Common myeloid progenitor, CD34-positive (primary cell): ENCODE measurements at regions not wholly inside any gene's neighbourhood (a gene's known extent, or its start where the extent isn't known, plus 50 kb on each side); places are given as distances from the start of the nearest gene placed in this dataset.

ENCODE experiments used
- CTCF ChIA-PET: fragments of 350-600 bp; sonication (Branson Sonifier 250); formaldehyde crosslinking; loops from one replicate; lab custom pipeline; 2021; ENCODE audit warnings: antibody characterized with exemption; lab: Charles Lee
- POLR2A ChIA-PET: fragments of 350-600 bp; sonication (Branson Sonifier 250); formaldehyde crosslinking; loops from one replicate; lab custom pipeline; 2021; ENCODE audit warnings: antibody characterized with exemption; lab: Charles Lee
- DNase-seq, 3 donors: peaks; one replicate each; pipeline versions ENCODE4 v3.0.0 to v3.0.0-alpha.2; 2013
- H3K27ac ChIP-seq, 2 experiments: 1 replicate in 1 of 2; 2 replicates in 1 of 2; pipeline ENCODE4 v1.7.0; 2013; ENCODE audit warnings: inconsistent platforms in 2 of 2, low read length in 2 of 2, mild to moderate bottlenecking in 2 of 2, low read depth in 1 of 2, moderate library complexity in 1 of 2; ENCODE audit not compliant: severe bottlenecking in 2 of 2, insufficient read depth in 1 of 2, poor library complexity in 1 of 2
- H3K27me3 ChIP-seq, 5 experiments: replicated peaks in 2 of 5; 1 replicate in 3 of 5; 2 replicates in 2 of 5; pipeline versions ENCODE4 v1.6.1 to v1.7.0; 2013; ENCODE audit warnings: low read length in 4 of 5, mild to moderate bottlenecking in 2 of 5, moderate library complexity in 2 of 5, inconsistent platforms in 1 of 5; ENCODE audit not compliant: insufficient read depth in 5 of 5, control insufficient read depth in 4 of 5
- H3K36me3 ChIP-seq, 4 experiments: 1 replicate in 2 of 4; 2 replicates in 2 of 4; pipeline versions ENCODE4 v1.6.1 to v1.7.0; 2013; ENCODE audit warnings: low read length in 3 of 4, control low read depth in 1 of 4, mild to moderate bottlenecking in 1 of 4; ENCODE audit not compliant: control insufficient read depth in 4 of 4, insufficient read depth in 4 of 4
- H3K4me1 ChIP-seq, 4 experiments: 1 replicate in 3 of 4; 2 replicates in 1 of 4; pipeline versions ENCODE4 v1.6.1 to v1.7.1; 2013; ENCODE audit warnings: low read length in 3 of 4, mild to moderate bottlenecking in 3 of 4, control low read depth in 1 of 4, inconsistent platforms in 1 of 4, moderate library complexity in 1 of 4; ENCODE audit not compliant: control insufficient read depth in 4 of 4, insufficient read depth in 4 of 4; ENCODE audit errors: control extremely low read depth in 1 of 4
- H3K4me3 ChIP-seq, 7 experiments: 1 replicate in 4 of 7; 2 replicates in 3 of 7; pipeline versions ENCODE4 v1.5.1 to v1.7.0; 2013; ENCODE audit warnings: mild to moderate bottlenecking in 7 of 7, low read length in 6 of 7, moderate library complexity in 6 of 7, inconsistent platforms in 2 of 7, low read depth in 2 of 7, control low read depth in 1 of 7; ENCODE audit not compliant: insufficient read depth in 4 of 7, control insufficient read depth in 1 of 7; ENCODE audit errors: extremely low read depth in 1 of 7
- H3K9me3 ChIP-seq, 5 experiments: 1 replicate in 4 of 5; 2 replicates in 1 of 5; pipeline versions ENCODE4 v1.6.1 to v1.7.1; 2013; ENCODE audit warnings: low read length in 4 of 5, mild to moderate bottlenecking in 2 of 5, inconsistent platforms in 1 of 5, low read depth in 1 of 5, moderate library complexity in 1 of 5; ENCODE audit not compliant: control insufficient read depth in 4 of 5, insufficient read depth in 2 of 5; ENCODE audit errors: control extremely low read depth in 1 of 5
- WGBS: methylation state at CpG from one replicate; pipeline ENCODE4 v1.1.5; 2013; ENCODE audit not compliant: insufficient coverage; 5-methylcytosine and 5-hydroxymethylcytosine counted together

DNA sequence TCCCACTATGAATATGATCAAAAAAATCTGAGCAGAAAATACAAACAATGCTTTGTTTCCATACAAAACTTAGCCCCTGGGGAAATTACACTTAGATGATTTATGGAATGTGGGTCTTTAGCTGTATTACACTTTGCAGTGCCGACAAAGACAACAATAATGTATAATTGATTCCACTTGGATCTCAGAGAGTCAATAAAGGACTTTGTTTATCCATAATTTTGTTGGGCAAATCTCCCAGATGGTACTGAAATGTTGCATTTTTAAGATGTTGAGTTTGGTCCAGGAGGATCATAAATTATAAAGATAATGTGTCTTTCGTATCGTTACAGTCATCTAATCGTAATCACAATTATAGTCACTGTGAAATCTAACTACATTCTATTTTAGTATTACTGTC, 66.9 kb upstream of the DOCK1 start:
- Histone ChIP-seq H3K27me3 (peaks cover 0 to 3% (median 2%) of the 10 kb centered on the region in 5 experiments), H3K4me1 (no peaks in the 10 kb centered on the region), H3K9me3 (no peaks in the 10 kb centered on the region), H3K27ac (no peak overlapping the region), H3K36me3 (no peaks in the 10 kb centered on the region), H3K4me3 (no peak overlapping the region)
- ChIA-PET POLR2A (no interaction called here), CTCF (interaction anchor here (0.7 kb wide), 1 partner anchor 64 kb away, joined by 3 read pairs; no protein-coding TSS in a partner anchor)
- 100% methylated on average over 1 of the region's 4 CpGs for whole genome bisulfite sequencing
- DNase-seq = no peak

DNA sequence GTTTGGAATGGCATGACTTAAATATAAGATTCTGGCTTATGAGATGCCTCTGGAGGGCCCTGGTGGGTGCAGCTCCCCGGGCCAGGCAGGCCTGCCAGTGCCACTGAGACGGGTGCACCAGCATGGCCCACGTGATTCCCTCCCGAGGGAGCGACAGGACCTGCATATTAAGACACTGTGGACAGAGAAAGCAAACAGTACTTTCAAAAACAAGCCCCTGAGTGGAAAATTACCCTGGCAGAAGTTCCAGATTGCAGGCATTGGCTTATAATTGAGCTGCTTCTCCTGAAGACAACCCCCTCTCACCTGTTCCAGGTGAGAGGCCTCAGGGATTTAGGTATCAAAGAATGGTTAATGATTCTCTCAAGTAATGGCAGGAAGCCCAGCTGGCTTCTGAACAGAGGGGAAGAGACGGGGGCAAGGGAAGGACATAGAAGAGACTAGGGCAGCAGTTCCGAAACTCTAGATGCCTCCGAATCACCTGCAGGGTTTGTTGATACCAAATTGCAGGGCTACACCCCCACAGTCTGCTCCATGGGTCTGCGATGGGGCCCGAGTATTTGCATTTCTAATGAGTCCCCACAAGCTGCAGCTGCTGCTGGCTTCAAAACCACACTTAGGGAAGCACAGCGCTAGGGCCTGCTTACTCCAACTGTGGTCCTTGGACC, 66.0 kb upstream of the DOCK1 start:
- H3K27me3 ChIP-seq = peaks cover 0 to 3% (median 0%) of the 10 kb centered on the region in 5 experiments
- ChIA-PET POLR2A (no interaction called here), CTCF (no interaction called here)
- H3K4me3 ChIP-seq = no peak overlapping the region
- H3K27ac ChIP-seq = no peak overlapping the region
- WGBS = 73% methylated on average over 10 of the region's 11 CpGs
- H3K9me3 ChIP-seq = no peaks in the 10 kb centered on the region
- no peaks in the 10 kb centered on the region for H3K36me3 ChIP-seq
- no peaks in the 10 kb centered on the region for H3K4me1 ChIP-seq
- DNase-seq = no peak

DNA sequence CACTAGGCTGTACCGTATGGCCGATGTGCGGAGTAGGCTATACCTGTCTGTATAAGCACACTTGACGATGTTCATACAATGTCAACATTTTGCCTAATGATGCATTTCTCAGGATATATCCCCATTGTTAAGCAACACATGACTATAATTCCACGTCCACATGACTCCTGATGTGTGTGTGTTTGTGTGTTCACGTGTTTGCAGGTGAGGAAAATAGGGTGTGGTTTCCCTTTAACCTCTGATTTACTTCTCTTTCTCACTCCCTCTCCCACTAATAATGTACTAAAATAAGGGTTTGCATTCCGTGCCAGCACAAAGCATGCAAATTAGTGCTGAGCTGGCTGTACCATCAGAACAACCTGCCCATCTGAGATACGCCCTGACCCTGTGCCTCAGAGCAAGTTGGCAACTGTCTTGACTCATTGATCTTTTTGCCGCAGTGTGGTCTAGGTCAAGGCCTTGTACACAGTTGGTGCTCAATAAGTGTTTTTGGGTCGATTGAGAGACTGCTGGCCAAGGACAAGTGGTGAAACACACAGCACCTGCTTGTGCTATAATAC, 64.6 kb upstream of the DOCK1 start:
- no peak overlapping the region for H3K4me3 ChIP-seq
- 96% methylated on average over 6 of the region's 10 CpGs for WGBS
- peaks cover 0 to 3% (median 0%) of the 10 kb centered on the region in 5 experiments for H3K27me3 ChIP-seq
- no peaks in the 10 kb centered on the region for H3K9me3 ChIP-seq
- CTCF ChIA-PET = no interaction called here
- no peaks in the 10 kb centered on the region for H3K36me3 ChIP-seq
- H3K4me1 ChIP-seq = no peaks in the 10 kb centered on the region
- no peak overlapping the region for H3K27ac ChIP-seq
- POLR2A ChIA-PET = no interaction called here
- DNase-seq = no peak

DNA sequence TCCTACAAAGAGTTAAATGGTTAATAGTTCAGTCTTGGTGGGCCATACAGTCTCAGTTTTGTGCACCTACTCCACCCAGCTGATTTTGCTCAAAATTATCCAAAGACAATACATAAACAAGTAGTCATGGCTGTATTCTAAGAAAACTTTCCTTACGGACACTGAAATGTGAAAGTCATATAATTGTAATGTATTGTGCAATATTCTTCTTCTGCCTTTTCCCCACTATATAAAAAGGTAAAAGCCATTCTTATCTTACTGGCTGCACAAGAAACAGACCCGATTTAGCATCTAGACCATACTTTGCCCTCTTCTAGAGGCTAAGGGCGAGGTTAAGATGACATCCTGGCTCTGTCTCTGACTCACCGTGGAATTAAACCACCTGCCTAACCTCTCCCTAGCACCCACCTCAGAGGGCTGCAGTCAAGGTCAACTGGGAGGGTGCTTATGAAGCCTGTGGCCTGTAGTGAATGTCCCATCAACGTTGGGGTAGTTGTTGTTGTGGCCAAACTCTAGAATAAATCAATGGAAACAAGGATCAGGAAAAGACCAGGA, 63.8 kb upstream of the DOCK1 start:
- no peak overlapping the region for H3K27ac ChIP-seq
- H3K36me3 ChIP-seq = no peaks in the 10 kb centered on the region
- H3K4me3 ChIP-seq = no peak overlapping the region
- ChIA-PET CTCF (no interaction called here), POLR2A (no interaction called here)
- H3K9me3 ChIP-seq = no peaks in the 10 kb centered on the region
- 90% methylated on average over 3 of the region's 5 CpGs for WGBS
- H3K27me3 ChIP-seq = peaks cover 0 to 3% (median 0%) of the 10 kb centered on the region in 5 experiments
- no peak for DNase-seq
- H3K4me1 ChIP-seq = no peaks in the 10 kb centered on the region

DNA sequence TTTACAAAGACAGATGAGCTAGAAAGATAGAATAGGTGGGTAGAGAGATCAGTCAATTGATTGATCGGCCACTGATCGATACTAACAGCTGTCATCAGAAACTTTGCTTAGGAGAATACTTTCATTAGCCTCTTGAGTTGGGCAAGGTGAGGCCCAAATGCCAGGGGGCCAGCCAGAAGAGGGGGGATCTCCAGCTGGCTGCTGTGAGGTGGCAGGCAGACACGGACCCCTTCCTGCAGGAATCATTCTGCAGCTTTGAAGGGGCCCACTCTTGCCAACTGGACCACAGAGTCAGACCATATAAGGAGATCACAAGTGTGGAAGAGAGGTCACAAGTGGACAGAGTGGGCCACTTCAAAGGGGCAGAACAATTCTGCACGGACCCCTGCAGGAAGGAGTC, 62.9 kb upstream of the DOCK1 start:
- Histone ChIP-seq H3K27ac (no peak overlapping the region), H3K36me3 (no peaks in the 10 kb centered on the region), H3K4me3 (no peak overlapping the region), H3K4me1 (no peaks in the 10 kb centered on the region), H3K27me3 (peaks cover 0 to 3% (median 0%) of the 10 kb centered on the region in 5 experiments), H3K9me3 (no peaks in the 10 kb centered on the region)
- POLR2A ChIA-PET = no interaction called here
- CTCF ChIA-PET = no interaction called here
- 96% methylated on average over 4 of the region's 4 CpGs for whole genome bisulfite sequencing
- DNase-seq = no peak

DNA sequence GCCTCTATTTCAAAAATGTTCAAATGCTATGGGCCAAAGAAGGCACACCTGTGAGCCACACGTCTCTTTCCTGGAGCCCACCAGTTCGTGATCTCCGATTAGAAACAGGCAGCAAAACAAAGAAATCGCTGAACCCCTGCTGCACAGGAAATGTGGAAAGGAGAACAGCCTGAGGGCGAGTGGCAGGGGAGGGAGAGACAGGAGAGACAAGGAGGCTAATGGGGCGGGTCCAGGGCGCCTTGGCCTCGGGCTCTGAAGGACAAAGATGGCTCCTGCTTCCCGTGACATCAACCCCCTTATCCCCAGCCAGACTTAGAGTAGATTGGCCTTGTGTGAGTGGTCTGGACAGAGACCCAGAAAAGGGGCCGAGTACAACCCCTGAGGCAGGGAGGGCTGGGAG, 62.4 kb upstream of the DOCK1 start:
- WGBS = 84% methylated on average over 6 of the region's 10 CpGs
- no peaks in the 10 kb centered on the region for H3K36me3 ChIP-seq
- DNase-seq = no peak
- no peaks in the 10 kb centered on the region for H3K9me3 ChIP-seq
- H3K4me3 ChIP-seq = no peak overlapping the region
- CTCF ChIA-PET = no interaction called here
- peaks cover 0 to 3% (median 0%) of the 10 kb centered on the region in 5 experiments for H3K27me3 ChIP-seq
- POLR2A ChIA-PET = no interaction called here
- H3K4me1 ChIP-seq = no peaks in the 10 kb centered on the region
- H3K27ac ChIP-seq = no peak overlapping the region

DNA sequence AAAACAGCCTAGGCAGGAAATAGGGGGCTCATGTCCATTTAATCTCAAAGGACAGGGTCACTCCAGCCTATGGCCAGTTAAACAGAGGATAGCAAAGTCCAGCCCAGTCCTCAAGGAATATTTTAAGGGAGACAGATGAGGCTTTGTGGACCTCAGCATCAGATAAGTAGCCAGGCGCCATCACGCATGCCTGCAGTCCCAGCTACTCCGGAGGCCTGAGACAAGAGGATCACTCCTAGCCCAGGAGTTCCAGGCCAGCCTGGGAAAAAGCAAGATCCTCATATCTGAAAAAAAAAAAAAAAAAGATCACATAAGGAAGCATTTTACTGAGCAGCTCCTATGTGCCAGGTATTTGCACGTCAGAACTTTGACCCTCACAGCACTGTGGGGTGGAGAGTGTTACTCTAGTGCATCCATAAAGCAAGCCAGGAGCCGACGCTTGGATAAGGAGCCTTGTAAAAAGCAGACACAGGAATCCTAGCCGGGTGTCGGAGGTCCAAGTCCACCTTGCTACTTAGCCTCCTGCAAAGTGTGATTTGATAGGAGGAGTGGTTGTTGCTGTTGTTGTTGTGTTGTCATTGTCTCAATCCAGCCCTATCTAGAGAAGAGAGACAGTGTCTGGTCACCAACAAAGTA, 61.8 kb upstream of the DOCK1 start:
- CTCF ChIA-PET = no interaction called here
- Histone ChIP-seq H3K9me3 (no peaks in the 10 kb centered on the region), H3K4me3 (no peak overlapping the region), H3K27ac (no peak overlapping the region), H3K36me3 (no peaks in the 10 kb centered on the region), H3K27me3 (peaks cover 0 to 3% (median 0%) of the 10 kb centered on the region in 5 experiments), H3K4me1 (no peaks in the 10 kb centered on the region)
- WGBS = 100% methylated on average over 6 of the region's 8 CpGs
- POLR2A ChIA-PET = no interaction called here
- DNase-seq = no peak
